Motor neuron (in vitro differentiated cells): ENCODE measurements at regions not wholly inside any gene's neighbourhood (a gene's known extent, or its start where the extent isn't known, plus 50 kb on each side); places are given as distances from the start of the nearest gene placed in this dataset.

Experiments
- ATAC-seq, 8 experiments: fragments of 200-7000 bp; cut with Tn5 transposase; replicated peaks in 6 of 8; 2 replicates each; pipeline ENCODE4 v1.8.0; 2021; ENCODE audit warnings: mild to moderate bottlenecking in 8 of 8, moderate library complexity in 8 of 8
- H3K27ac ChIP-seq, 2 donors: fragments of 250-450 bp; sonication (Bioruptor Pico); 2 replicates each; pipeline ENCODE4 v1.9.0; 2021; ENCODE audit warnings: antibody characterized with exemption in 2 of 2, mild to moderate bottlenecking in 2 of 2, moderate library complexity in 1 of 2
- H3K4me1 ChIP-seq, 2 donors: fragments of 250-450 bp; sonication (Bioruptor Pico); replicated peaks in 1 of 2; 2 replicates each; pipeline ENCODE4 v1.6.1; 2021; ENCODE audit warnings: antibody characterized with exemption in 2 of 2, mild to moderate bottlenecking in 2 of 2, moderate library complexity in 1 of 2
- H3K4me3 ChIP-seq, 5 donors: fragments of 250-450 bp; sonication (Bioruptor Pico); 2 replicates each; pipeline ENCODE4 v1.9.0; 2021; ENCODE audit warnings: antibody characterized with exemption in 5 of 5, mild to moderate bottlenecking in 5 of 5, moderate library complexity in 4 of 5
- WGBS, 10 experiments: fragments of 450-650 bp; shearing (Covaris generic); methylation state at CpG; one replicate each; pipeline ENCODE4 v1.0.0; 2022; 5-methylcytosine and 5-hydroxymethylcytosine counted together
- in situ Hi-C, 9 experiments: fragments of 400-800 bp; cut with MboI; loops; one replicate each; pipeline ENCODE4 v1.15.0; 2021; ENCODE audit warnings: low sequenced_read_pairs in 9 of 9, low pct_unique_long_range_greater_than_20kb in 2 of 9; ENCODE audit not compliant: unreplicated experiment in 9 of 9

DNA sequence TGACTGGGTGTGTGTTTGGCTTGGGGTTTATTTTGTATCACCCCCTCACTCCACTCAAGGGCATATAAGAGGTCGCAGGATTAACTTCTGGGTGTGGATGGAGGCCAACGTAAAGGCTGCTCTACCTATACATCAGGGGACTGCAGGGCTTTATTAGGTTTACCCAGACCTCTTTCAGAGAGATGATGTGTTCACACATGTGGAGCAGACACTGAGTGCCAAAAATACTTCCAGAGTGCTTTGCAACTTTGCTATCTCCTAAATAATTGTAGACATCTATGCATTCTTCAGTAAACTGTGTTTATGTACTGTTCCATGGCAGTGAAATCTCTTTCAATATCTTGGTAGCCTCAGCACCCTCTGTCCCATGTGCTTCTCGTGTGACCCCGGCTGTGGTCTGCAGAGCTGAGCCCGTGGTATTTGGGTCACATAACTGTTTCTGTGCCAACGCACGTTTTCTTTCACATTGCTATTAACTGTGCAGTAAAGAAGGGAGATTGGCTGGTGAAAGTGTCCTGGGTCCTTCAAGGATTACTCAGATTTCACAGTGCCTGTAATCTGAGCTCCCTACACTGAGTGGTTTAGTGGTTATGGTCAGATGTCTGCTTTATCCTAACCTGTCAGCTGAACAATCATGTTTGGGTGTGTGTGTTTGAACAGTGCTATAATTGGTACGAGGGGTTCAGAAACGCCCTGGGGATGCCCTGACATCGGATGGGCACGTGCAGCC, 208.1 kb downstream of the VAPA start:
- Histone ChIP-seq H3K27ac (no peak overlapping the region), H3K4me3 (no peak overlapping the region), H3K4me1 (peaks cover 3 to 9% of the 10 kb centered on the region in 2 donors)
- ATAC-seq, result peak in 4 of 8 experiments; percentile 47 to 88 (median 56)
- 3 to 100% (median 83%) methylated on average over 2 to 8 of the region's 11 CpGs; no CpG with 5 or more reads in 1 of the 10 experiments for WGBS, 10 experiments
- in situ Hi-C loops, result no loop called here

GRCh38 chr18:10122988-10123950, 209.5 kb downstream of the VAPA start:
- ATAC-seq, result peak in 2 of 8 experiments; percentile 62 to 73
- Histone ChIP-seq H3K4me1 (peaks cover 3 to 9% of the 10 kb centered on the region in 2 donors), H3K27ac (no peak overlapping the region), H3K4me3 (no peak overlapping the region)
- WGBS, 10 experiments, result 48 to 96% (median 84%) methylated on average over 4 to 9 of the region's 19 CpGs
- in situ Hi-C loops, result no loop called here

DNA sequence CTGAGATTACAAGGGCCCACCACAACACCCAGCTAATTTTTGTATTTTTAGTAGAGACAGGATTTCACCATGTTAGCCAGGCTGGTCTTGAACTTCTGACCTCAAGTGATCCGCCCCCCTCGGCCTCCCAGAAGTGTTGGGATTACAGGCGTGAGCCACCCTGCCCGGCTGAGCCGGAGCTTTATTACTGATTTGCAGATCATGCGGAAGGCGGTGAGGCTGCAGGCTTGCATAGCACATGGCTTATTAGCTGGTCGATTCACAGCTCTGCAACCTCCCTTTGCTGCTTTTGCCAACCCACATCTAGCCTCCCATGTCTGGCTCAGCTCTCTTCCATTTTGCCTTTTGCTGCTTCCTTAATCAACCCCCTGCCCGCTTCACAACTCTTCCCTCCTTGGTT, 210.3 kb downstream of the VAPA start:
- in situ Hi-C loops, result no loop called here
- Histone ChIP-seq H3K4me1 (peaks cover 3 to 9% of the 10 kb centered on the region in 2 donors), H3K4me3 (no peak overlapping the region), H3K27ac (no peak overlapping the region)
- WGBS, 10 experiments, result 51 to 100% (median 97%) methylated on average over 2 to 6 of the region's 9 CpGs; no CpG with 5 or more reads in 2 of the 10 experiments
- no peak for ATAC-seq

DNA sequence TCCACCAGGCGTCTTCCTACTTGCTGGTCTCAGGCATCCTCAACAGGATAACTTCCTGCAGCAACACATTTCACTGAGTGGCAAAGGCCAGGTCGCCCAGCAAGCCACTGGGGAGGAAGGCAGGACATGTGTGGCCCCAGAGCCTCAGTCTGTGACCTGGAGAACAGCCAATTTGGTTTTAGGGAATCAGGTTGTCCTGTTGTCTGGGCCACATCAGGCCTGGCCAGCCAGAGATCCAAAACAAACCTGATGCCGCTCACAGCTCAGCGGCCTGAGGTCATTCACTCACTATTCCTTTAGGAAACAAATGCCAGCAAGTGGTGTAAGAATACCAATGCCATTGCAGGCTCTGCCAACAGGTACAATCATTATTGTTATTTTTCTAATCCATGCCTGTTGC, 210.7 kb downstream of the VAPA start:
- Histone ChIP-seq H3K4me3 (no peak overlapping the region), H3K27ac (no peak overlapping the region), H3K4me1 (peaks cover 8 to 9% of the 10 kb centered on the region in 2 donors)
- WGBS, 10 experiments, result 80 to 100% (median 100%) methylated on average over 1 to 2 of the region's 4 CpGs; no CpG with 5 or more reads in 3 of the 10 experiments
- in situ Hi-C loops, result no loop called here
- peak in 1 of 8 experiments; percentile 7 for ATAC-seq

DNA sequence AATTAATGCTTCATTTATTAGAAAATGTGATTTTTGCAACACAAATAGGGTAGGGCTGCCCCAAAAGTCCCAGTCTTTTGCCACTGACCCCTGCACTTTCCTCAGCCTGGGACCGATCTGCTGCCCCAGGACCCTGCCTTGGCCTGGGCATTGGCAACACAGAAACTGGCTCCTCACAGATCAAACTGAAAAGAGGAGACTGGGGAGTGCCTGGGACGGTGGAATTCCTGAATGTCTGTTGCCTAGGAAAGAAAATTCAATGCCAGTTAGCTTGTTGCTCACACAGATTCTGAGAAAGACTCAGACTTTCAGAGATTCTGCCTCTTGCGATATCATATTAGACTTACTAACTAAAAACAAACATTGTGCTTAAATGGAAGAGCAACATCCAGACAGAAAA, 211.2 kb downstream of the VAPA start:
- no peak overlapping the region for H3K4me3 ChIP-seq
- in situ Hi-C loops, result no loop called here
- H3K4me1 ChIP-seq, result peaks cover 9 to 12% of the 10 kb centered on the region in 2 donors
- 67 to 100% (median 88%) methylated on average over 1 to 3 of the region's 3 CpGs; no CpG with 5 or more reads in 4 of the 10 experiments for WGBS, 10 experiments
- no peak overlapping the region for H3K27ac ChIP-seq
- peak in 4 of 8 experiments; percentile 34 to 90 (median 68) for ATAC-seq

GRCh38 chr18:10127729-10128128, 213.9 kb downstream of the VAPA start:
- in situ Hi-C loops, result no loop called here
- WGBS, 10 experiments, result 56 to 92% (median 86%) methylated on average over 3 to 5 of the region's 5 CpGs; no CpG with 5 or more reads in 5 of the 10 experiments
- no peak for ATAC-seq
- Histone ChIP-seq H3K4me1 (peaks cover 21 to 31% of the 10 kb centered on the region in 2 donors), H3K27ac (no peak overlapping the region), H3K4me3 (no peak overlapping the region)

- Histone ChIP-seq H3K4me3 (no peak overlapping the region), H3K4me1 (peaks cover 29 to 38% of the 10 kb centered on the region in 2 donors), H3K27ac (no peak overlapping the region)
- no peak for ATAC-seq
- in situ Hi-C loops, result no loop called here
- 35 to 100% (median 76%) methylated on average over 1 to 8 of the region's 8 CpGs for WGBS, 10 experiments
These were observed 215.2 kb downstream of the VAPA start for GRCh38 chr18:10128921-10129501.

DNA sequence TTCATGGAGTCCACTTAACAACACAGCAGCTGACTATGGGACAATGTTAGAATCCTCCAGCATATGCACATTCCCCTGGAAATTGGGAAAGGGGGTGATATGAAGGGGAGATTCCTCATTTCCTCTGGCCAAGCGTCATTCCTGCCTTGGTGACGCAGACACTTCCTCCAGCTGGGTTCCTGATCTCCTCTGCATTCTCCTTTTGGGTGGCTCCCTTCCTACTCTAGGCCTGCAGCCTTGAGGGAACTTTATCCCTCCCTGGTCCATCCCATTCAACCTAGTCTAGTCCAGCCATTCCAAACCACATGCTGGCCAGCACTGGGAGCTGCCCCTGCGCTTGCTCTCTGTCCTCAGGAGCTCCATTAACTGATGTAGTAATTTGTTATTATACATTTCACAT, 216.8 kb downstream of the VAPA start:
- Histone ChIP-seq H3K4me3 (no peak overlapping the region), H3K4me1 (peaks cover 20 to 35% of the 10 kb centered on the region in 2 donors), H3K27ac (no peak overlapping the region)
- peak in 3 of 8 experiments; percentile 34 to 89 (median 80) for ATAC-seq
- in situ Hi-C loops, result no loop called here
- 36 to 100% (median 88%) methylated on average over 1 to 3 of the region's 3 CpGs; no CpG with 5 or more reads in 4 of the 10 experiments for WGBS, 10 experiments

DNA sequence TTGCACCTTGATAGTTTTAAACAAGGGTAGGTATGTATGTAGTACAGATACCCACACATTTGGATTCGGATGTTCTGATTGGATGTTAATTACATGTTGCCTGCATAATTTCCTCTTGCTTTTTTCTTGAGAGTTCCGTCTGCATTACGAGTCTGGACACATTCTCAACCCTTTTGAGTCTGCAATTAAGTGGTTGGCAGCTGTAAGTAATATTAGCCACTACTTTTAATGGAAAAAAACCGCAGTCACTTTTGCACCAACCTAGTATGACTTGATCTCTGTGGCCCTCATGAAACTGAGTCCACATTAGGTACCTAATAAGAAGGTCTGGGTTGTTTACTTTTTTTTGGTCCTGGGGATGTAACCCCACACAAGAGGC, 217.3 kb downstream of the VAPA start:
- in situ Hi-C loops, result no loop called here
- no peak overlapping the region for H3K4me3 ChIP-seq
- H3K4me1 ChIP-seq, result peaks cover 20 to 35% of the 10 kb centered on the region in 2 donors
- H3K27ac ChIP-seq, result no peak overlapping the region
- WGBS, 10 experiments, result 48 to 100% (median 83%) methylated on average over 1 to 4 of the region's 4 CpGs
- ATAC-seq, result no peak

- peaks cover 20 to 35% of the 10 kb centered on the region in 2 donors for H3K4me1 ChIP-seq
- in situ Hi-C loops, result no loop called here
- peak overlapping the region; percentile 8 to 24 (median 14) for H3K4me3 ChIP-seq
- 0 to 79% (median 14%) methylated on average over 1 to 12 of the region's 48 CpGs; no CpG with 5 or more reads in 1 of the 10 experiments for WGBS, 10 experiments
- H3K27ac ChIP-seq, result peak overlapping the region; percentile 5 to 31
- ATAC-seq, result peak; percentile 65 to 96 (median 94)
These were observed 217.9 kb downstream of the VAPA start for GRCh38 chr18:10131460-10132395.

DNA sequence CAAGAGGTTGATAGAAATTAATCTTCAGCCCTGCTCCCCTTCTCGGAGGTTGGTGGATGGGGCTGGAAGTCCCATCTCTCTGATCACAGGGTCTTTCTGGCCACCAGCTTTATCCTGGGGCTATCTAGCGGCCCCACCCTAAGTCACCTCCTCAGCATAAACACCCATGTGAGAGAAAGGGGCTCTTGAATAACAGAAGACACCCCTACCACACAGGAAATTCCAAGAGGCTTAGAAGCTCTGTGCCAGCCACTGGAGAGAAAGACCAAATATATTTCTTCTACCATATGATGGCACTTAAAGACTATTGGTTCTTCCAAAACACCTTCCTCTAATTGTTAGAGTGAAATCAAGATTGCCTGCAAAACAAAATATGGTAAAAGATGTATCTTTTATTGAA, 219.7 kb downstream of the VAPA start:
- H3K27ac ChIP-seq, result no peak overlapping the region
- H3K4me1 ChIP-seq, result peaks cover 20 to 35% of the 10 kb centered on the region in 2 donors
- ATAC-seq, result no peak
- H3K4me3 ChIP-seq, result no peak overlapping the region
- 83 to 100% (median 100%) methylated on average over 1 to 2 of the region's 2 CpGs; no CpG with 5 or more reads in 3 of the 10 experiments for WGBS, 10 experiments
- in situ Hi-C loops, result no loop called here

GRCh38 chr18:10134204-10134603, 220.4 kb downstream of the VAPA start:
- Histone ChIP-seq H3K4me1 (peaks cover 20 to 34% of the 10 kb centered on the region in 2 donors), H3K4me3 (no peak overlapping the region), H3K27ac (no peak overlapping the region)
- no peak for ATAC-seq
- in situ Hi-C loops, result no loop called here
- 80 to 100% (median 100%) methylated on average over 1 to 12 of the region's 14 CpGs; no CpG with 5 or more reads in 4 of the 10 experiments for WGBS, 10 experiments
